DMS114 treated with DMSO at 0.1 percent for 48 hours (cell line): ENCODE measurements at regions not wholly inside any gene's neighbourhood (a gene's known extent, or its start where the extent isn't known, plus 50 kb on each side); places are given as distances from the start of the nearest gene placed in this dataset.
"Not testable (repeated sequence)": the region's sequence is repeated elsewhere in the genome, so short reads cannot be mapped to it uniquely, and the experiment has no call there.

ENCODE experiments used
- DNase-seq: peaks from one replicate; lab custom pipeline; 2025; ENCODE audit not compliant: unreplicated experiment; lab: John Stamatoyannopoulos, UW

DNA sequence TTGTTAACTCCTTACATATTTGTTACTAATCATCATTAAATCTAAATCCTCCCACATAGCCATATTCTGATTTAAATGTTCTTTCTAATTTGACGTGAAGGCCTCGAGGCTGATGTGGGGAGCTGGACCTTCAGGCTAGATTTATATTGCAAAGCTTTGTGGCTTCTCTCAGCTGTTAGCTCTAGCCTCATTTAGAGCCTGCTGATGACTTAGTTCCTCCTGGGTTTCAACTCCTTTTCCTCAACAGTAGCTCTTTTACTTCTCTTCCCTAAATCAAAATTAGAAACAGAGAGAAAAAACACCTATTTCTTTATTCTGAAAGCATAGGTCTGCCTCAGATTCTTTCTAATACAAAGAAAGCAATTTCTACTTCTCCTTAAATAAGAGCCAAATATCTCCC lies 477.5 kb upstream of the CCDC196 start:
- DNase-seq: no peak

DNA sequence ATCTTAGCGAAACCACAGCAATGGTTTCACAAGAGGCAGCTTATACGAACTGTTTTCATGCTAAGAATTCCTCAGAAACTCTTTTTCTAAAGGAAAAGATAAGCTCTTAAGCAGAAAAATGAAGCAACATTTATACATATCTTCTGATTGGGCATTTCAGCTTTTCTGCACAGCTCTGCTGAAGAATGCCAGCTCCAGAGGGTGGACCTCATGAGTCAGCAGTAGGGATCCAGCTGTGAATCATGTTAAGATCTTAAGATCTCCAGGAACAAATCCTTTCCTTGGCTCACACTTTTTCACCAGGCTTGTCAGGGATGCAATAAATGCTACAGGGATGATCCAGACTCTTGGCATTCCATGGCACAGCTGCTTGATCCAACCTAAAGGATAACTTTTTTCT lies 477.1 kb upstream of the CCDC196 start:
- DNase-seq: no peak

GRCh38 chr14:66010695-66011094 lies 475.5 kb upstream of the CCDC196 start:
- DNase-seq: no peak

GRCh38 chr14:66011855-66012254 lies 474.3 kb upstream of the CCDC196 start:
- no peak for DNase-seq

DNA sequence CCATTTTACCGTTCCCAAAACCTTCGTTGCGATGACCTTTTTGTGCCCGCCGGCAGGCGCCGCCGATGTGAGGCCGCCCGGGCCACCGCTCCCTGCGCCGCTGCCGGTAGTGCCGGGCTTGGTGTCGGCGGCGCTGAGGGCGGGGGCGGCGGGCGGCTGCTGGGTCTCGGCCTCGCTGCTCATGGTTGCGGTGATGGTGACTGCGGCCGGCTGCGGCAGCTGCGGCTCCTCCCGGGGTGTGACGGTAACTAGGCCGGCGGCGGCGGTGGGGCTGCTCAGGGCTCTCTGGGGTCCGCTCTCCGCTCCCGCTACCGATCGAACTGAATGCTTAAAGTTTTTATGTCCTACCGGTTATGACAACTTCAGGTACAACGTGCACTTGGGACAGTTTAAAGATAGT lies 472.6 kb upstream of the CCDC196 start:
- DNase-seq: not testable (repeated sequence)

DNA sequence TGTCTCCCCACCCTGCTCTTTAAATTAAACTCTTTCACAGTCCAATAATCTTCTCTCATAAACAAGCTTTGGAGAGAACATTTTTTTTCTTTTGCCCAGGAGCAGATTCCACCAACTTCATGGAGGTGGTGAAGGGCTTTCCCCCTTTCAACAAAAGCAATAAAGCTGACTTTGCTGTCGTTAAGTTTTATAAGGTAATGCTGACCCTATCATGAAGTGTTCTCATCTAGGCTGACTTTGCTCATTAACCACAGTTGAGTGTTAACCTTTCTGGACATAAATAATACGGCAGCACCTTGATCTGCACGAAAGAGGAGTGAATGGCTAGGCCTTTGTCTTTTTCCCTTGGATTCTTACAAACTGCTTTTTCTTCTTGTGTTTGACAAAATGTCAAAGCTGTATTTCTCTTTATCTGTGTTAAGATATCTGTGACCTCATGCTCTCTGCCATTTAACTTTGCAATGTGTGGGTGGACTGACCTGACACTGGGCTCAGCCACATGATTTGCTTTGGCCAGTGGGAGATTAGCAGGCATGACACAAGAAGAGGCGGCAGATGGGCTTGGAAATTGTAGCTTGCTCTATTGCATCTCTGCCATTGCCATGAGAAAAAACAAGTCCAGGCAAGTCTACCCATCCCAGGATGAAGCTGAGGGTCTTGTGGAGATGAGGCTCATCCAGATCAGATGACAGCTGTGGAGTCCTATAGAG lies 470.9 kb upstream of the CCDC196 start:
- DNase-seq: no peak

- no peak for DNase-seq
These were observed 468.2 kb upstream of the CCDC196 start for GRCh38 chr14:66017927-66018326.

DNA sequence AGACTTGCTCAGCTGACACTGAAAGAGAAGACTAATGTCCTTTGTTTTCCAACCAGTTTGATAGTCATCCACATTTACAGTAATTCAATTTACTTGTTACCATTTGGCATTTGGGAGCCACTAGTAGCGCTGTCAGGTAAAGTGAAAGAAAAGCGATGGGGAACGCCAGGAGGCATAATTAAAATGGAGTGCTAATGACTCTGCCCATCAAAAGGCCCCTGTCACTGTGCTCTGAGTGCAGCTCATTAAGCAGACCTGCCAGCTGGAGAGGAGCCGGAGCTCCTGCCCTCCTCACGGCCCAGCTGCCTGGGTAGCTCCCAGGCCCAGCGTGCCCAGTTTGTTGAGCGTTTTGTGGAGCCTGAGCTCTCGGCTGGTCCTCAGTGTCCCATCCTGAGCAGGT lies 463.6 kb upstream of the CCDC196 start:
- no peak for DNase-seq

DNA sequence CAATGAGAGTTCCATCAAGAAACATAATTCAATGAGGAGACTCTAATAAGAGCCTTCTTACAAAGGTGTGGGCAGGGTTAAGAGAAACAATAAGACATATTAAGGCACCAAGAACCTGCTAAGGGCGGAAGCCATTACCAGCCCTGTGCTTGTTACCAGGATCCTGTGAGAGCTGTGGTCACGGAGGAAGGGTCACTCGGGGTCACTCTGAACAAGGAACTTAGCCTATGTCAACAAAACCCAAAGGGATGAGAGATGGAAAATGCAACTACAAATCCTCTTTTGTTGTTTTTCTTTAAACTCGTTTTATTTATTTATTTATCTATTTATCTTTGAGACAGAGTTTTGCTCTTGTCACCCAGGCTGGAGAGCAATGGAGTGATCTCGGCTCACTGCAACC lies 460.4 kb upstream of the CCDC196 start:
- DNase-seq: no peak

DNA sequence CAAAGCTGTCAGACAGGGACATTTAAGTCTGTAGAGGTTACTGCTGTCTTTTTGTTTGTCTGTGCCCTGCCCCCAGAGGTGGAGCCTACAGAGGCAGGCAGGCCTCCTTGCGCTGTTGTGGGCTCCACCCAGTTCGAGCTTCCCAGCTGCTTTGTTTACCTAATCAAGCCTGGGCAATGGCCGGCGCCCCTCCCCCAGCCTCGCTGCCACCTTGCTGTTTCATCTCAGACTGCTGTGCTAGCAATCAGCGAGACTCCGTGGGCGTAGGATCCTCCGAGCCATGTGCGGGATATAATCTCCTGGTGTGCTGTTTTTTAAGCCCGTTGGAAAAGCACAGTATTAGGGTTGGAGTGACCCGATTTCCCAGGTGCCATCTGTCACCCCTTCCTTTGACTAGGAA lies 454.2 kb upstream of the CCDC196 start:
- not testable (repeated sequence) for DNase-seq

DNA sequence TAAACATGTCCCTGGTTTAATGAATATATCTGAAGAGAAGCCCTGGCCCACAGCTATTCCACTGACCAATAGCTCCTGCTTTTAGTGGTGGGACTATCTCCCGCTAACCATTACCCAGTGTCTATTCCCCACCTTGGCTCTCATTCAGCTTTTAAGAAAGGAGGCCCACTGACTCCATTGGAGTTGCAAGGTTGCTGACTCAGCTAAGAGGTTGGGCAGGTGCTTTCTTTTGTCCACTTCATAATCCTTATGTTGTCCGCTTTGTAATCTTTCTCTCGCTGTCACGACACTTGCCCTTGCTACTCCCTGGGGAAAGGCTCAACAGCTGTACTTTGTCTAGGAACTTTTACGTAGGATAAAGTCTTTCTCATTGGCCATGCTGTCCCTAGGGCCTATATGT lies 453.4 kb upstream of the CCDC196 start:
- DNase-seq: no peak

GRCh38 chr14:66036547-66036946 lies 449.6 kb upstream of the CCDC196 start:
- no peak for DNase-seq

DNA sequence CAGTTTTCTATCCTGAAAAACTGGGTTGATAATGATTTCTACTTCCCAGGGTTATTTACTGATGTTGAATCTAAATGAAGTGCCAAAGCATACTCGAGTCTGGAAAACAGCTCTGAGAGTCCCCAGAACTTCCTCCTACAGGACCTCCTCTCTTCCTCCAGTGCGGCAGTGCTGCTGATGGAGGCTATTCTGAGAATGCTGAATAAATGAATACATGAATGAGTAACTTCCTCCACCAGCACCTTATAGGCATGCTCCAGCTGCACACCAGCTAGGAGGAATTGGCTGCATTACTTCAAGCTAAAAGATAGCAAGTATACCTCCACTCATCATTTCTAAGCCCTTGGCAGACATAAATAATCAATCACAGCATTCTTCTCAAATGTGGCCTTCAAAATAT lies 448.8 kb upstream of the CCDC196 start:
- no peak for DNase-seq

DNA sequence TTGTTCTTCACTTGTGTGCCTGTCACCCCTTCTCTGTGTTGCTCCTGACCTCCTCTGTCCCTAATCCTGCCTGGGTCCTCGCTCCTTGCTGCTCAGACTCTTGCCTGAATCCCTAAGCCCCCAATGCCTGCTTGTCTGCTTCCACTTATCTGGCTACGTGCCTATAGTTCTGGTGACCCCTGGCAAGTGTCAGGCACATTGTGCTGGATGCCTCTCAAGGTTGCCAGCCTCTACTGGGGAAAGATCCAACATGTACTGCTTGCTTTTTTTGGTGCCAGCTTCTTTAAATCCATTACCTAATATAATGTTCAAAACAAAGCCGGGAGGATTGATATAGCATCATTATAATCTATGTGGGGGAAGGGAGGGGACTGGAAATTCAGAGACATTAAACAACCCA lies 448.0 kb upstream of the CCDC196 start:
- DNase-seq: no peak

GRCh38 chr14:66038618-66039017 lies 447.6 kb upstream of the CCDC196 start:
- no peak for DNase-seq

DNA sequence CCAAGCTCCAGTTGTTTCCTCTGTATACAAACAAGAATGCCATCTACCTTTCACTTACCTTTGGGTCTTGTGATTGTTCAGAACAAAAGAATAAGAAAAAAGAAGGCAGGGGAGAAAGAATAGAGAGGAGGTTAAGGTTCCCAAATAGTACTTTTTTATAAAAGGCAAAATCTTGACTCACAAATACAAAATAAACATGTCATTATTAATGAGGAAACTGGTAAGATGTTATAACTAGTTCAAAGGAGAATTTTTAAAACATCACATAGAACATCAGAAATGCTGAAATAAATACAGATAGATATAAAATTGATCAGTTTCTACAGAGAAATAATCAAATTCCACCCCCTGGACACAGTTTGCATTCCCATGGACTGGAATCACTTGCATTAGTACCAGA lies 446.7 kb upstream of the CCDC196 start:
- no peak for DNase-seq

DNA sequence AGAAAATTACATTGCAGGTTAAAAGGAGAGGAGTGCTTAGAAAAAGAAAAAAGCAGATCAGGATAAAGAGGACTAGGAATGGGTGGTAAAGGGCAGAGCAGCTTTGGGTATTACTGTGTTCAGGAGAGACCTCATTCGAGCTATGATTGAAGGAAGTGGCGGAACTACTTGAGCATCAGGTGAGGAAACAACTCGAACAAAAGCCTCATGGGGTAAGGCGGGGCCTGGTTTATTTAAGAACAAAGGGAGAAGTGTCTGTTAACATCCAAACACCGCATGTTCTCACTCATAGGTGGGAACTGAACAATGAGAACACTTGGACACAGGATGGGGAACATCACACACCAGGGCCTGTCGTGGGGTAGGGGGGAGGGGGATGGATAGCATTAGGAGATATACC lies 444.6 kb upstream of the CCDC196 start:
- no peak for DNase-seq

GRCh38 chr14:66043921-66044320 lies 442.2 kb upstream of the CCDC196 start:
- DNase-seq: no peak

- no peak for DNase-seq
These were observed 440.6 kb upstream of the CCDC196 start for GRCh38 chr14:66045572-66046021.

DNA sequence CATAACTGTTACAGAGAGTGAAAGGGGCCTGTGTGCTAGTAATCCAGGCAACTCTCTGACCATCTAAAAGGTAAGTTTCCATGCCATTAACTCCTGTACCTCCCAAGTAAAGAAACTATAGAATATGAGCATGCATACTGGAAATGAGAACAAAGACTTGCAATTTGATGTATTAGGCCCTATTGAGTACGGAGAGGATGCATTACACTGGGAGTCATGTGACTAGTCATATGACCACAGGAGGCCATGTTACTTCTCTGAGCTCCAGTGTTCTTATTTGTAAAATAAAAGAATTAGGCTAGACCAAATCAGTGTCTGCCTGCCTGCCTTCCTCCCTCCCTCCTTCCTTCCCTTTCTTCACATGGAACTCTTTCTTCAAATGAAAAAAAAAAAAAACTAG lies 440.1 kb upstream of the CCDC196 start:
- DNase-seq: no peak

- DNase-seq: no peak
These were observed 439.6 kb upstream of the CCDC196 start for GRCh38 chr14:66046591-66046990.

DNA sequence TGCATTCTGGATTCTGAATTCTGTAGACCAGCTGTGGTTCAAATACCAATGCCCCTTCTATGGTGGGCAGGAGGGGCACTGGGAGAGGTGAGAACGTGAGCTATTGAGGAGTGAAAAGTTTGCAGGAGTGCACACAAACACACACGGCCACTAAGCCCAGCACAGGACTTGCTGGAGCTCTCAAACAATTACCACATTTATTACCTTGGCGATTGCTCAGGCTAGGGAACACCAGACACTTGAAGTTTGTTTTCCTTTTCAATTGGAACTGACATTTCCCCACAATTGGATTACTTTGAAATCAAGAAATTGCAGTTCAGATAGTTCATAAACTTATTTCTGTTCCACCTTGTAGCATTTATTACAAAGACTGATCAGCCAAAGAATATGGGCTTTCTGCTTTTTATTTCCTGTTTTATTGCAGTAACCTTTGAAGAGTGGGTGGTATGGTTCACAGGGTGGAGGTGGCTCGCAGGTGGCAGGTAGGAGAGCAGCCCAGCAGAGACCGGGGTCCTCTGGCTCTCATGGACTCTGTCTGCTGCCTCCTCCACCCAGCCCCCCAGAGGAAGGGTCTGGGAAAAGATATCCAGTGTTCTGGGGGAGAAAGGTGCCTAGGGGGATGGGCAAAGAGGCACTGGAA lies 429.8 kb upstream of the CCDC196 start:
- no peak for DNase-seq
